Tongue (tissue), 1 donor: ENCODE measurements at regions not wholly inside any gene's neighbourhood (a gene's known extent, or its start where the extent isn't known, plus 50 kb on each side); places are given as distances from the start of the nearest gene placed in this dataset.

Experiments used
- DNase-seq: peaks from one replicate; pipeline ENCODE4 v3.0.0-alpha.2; 2015

- DNase-seq = peak; percentile 2
These were observed 78.4 kb upstream of the RGS21 start for GRCh38 chr1:192238421-192238820.

DNA sequence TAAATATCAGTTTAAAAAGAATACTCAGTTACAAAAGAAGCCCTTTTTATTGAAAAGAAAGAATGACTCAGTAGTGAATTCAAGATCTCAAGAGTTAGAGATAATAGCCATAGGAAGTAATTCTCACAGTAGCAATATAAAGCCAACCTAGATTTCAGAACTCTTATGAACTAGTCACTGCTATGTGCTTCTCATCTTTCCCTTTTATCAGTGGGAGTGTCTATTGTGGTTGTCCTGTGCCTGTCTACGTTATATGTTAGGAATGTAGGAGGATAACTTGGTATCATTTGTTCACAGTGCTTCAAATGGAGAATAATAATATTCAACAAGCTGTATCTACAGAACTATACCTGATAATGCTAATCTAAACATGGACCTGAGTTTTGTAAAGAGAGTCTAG, 73.1 kb upstream of the RGS21 start:
- DNase-seq = no peak

GRCh38 chr1:192251735-192252134, 65.1 kb upstream of the RGS21 start:
- DNase-seq = no peak

DNA sequence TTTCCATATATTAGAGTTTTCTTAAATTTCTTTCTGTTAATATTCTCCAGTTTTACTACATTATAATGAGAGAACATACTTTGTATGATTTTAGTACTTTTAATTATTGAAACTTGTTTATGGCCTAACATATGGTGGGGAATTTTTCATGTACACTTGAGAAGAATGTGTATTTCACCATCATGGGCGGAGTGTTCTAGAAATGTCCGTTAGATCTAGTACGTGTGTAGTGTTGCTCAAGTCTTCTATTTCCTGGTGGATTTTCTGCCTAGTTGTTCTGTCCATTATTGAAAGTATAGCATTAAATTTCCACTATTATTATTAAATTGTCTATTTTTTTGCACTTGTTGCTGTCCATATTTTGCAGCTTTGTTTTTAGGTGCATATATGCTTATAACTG, 64.0 kb upstream of the RGS21 start:
- no peak for DNase-seq

- DNase-seq = no peak
These were observed 60.0 kb upstream of the RGS21 start for GRCh38 chr1:192256674-192257334.

DNA sequence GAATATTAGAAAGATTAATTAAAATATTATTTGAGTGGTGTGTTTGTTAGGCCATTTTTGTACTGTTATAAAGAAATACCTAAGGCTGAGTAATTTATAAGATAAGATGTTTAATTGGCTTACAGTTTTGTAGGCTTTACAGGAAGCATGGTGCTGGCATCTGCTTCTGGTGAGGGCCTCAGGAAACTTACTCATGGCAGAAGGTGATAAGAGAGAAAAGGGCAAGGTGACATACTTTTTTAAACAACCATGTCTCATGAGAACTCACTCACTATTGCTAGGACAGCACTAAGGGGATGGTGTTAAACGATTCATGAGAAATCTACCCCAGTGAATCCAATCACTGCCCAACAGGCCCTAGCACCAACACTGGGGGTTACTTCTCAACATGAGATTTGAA, 56.7 kb upstream of the RGS21 start:
- DNase-seq = no peak

- DNase-seq = no peak
These were observed 55.3 kb upstream of the RGS21 start for GRCh38 chr1:192261476-192261875.

DNA sequence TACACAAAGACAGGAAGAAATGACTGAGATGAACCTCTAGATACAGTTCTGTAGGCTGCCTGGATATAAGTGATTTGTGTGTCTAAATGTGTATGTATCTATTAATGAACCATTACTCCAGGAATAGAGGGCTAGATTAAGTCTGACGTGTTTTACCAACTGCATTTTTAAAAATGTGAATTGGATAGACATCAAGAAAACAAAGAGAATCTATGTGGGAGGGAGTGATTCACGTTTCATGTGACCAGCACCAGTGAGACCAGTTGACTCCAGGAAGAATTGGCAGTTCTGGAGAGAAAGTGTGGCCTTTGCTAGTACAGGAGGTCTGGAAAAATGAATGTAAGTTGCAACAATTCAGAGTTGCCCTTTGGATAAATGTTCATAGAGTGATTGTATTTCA, 53.4 kb upstream of the RGS21 start:
- DNase-seq = no peak

DNA sequence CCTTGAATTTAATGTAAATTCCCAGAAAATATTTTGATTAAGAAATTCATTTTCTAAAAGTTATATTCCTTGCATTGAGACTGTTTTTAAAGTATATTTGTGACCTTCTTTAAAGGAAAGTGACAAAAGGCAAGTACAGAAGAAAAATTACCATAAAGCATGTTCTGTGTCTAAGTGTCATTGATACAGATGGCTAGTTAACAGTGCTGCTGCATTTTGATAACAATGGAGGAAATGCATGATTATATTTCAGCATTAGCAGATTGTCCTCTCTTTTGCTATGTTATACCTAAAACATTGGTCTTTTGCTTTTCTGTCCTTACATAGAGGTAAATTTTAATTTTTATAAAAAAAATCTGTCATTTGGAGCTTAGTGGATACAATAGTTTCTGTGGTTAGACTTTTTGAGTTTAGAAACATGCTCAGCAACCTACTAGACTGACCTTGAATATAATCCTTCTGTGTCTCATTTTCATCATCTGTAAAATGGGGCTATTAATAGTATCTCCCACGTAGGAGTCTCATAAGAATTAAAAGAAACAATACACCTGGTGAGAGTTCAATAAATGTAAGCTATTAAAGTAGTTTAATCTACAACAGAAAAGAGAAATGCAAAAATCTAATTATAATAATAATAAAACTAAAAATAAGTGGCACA, 51.1 kb upstream of the RGS21 start:
- no peak for DNase-seq

DNA sequence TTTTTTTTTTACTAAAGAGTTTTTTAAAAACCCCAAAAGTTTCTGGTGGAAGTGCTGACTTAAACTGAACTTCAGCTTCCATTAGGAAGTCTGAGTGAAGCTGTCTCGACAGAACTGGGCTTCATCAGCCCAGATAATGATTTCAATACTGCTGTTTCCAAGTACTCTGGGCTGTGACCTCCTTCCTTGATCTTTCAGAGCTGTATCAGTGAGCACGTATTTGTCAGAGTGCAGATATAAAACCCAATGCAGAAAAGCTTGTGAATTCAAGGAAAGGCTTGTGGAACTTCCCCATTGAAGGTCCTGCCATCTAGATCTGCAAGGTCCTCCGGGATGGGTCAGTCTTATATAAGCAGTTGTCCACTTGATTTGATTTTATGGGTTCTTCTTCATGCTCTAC, 50.1 kb upstream of the RGS21 start:
- no peak for DNase-seq
